Muscle layer of colon (tissue), 2 donors: ENCODE measurements at regions not wholly inside any gene's neighbourhood (a gene's known extent, or its start where the extent isn't known, plus 50 kb on each side); places are given as distances from the start of the nearest gene placed in this dataset.

Experiments used
- H3K27ac ChIP-seq: one replicate; pipeline ENCODE4 v1.7.0; 2013; ENCODE audit warnings: low read depth, mild to moderate bottlenecking, low read length, moderate library complexity
- H3K27me3 ChIP-seq, 2 donors: one replicate each; pipeline ENCODE4 v1.7.0; 2013; ENCODE audit warnings: low read length in 2 of 2, mild to moderate bottlenecking in 2 of 2; ENCODE audit not compliant: insufficient read depth in 2 of 2, control insufficient read depth in 1 of 2
- H3K36me3 ChIP-seq: one replicate; pipeline ENCODE4 v1.7.0; 2013; ENCODE audit warnings: mild to moderate bottlenecking, low read length; ENCODE audit not compliant: insufficient read depth
- H3K4me1 ChIP-seq: one replicate; pipeline ENCODE4 v1.7.0; 2013; ENCODE audit warnings: mild to moderate bottlenecking, low read length; ENCODE audit not compliant: insufficient read depth
- H3K4me3 ChIP-seq, 2 donors: one replicate each; pipeline ENCODE4 v1.7.0; 2013; ENCODE audit warnings: low read length in 2 of 2, low read depth in 1 of 2, mild to moderate bottlenecking in 1 of 2, moderate library complexity in 1 of 2
- H3K9ac ChIP-seq: one replicate; pipeline ENCODE4 v1.7.0; 2013; ENCODE audit warnings: low read length
- H3K9me3 ChIP-seq: one replicate; pipeline ENCODE4 v1.7.0; 2013; ENCODE audit warnings: mild to moderate bottlenecking, low read length
- donor health status: abdominal sarcoma.
- donor health status: Adenocarcinoma of cecum.

DNA sequence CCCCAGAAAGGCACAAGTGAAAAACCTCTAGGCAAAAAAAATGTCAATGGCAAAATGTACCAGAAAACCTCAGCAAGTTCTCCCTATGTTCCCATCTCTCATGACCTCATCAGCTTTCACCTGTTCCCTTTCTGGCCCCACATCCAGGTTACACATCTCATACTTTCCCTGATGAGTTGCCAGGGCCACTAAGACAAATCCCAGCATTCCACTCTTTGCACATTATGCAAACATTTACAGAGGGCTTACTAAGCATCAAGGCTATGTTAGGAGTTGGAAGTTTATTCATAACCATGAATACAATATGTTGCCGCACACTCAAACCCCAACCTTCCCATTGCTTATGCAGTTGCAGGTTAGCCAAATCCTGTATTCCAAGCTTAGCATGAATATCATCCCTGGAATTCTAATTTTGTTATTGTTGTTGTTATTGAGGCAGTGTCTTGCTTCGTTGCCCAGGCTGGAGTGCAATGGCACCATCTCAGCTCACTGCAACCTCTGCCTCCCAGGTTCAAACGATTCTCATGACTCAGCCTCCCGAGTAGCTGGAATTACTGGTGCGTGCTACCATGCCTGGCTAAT, 129.3 kb upstream of the UBE2E2 start:
- H3K4me1 ChIP-seq: peaks cover 9% of the 10 kb centered on the region
- no peaks in the 10 kb centered on the region for H3K36me3 ChIP-seq
- H3K4me3 ChIP-seq: no peak overlapping the region
- no peaks in the 10 kb centered on the region for H3K27me3 ChIP-seq
- no peaks in the 10 kb centered on the region for H3K9me3 ChIP-seq
- no peak overlapping the region for H3K9ac ChIP-seq
- no peak overlapping the region for H3K27ac ChIP-seq

DNA sequence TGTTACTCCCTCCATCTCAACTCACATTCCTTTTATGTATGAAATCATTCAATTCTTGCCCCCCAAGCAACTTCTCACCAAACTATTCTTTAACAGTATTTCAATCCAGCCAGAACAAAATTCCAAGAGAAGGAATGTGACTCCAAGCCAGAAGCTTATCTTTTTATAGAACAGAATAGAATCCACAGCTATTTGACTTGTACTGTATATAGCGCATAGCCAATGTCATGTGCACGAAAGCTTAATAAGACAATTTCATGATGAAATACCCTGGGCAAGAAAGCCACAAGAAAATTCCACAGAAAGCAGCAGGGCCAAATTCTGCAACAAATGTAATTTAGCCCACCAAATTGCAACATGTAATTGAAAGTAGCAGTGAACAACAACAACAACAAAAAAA, 127.6 kb upstream of the UBE2E2 start:
- Histone ChIP-seq H3K9ac (no peak overlapping the region), H3K27ac (no peak overlapping the region), H3K27me3 (no peaks in the 10 kb centered on the region), H3K36me3 (no peaks in the 10 kb centered on the region), H3K4me1 (peaks cover 15% of the 10 kb centered on the region), H3K9me3 (no peaks in the 10 kb centered on the region), H3K4me3 (no peak overlapping the region)

DNA sequence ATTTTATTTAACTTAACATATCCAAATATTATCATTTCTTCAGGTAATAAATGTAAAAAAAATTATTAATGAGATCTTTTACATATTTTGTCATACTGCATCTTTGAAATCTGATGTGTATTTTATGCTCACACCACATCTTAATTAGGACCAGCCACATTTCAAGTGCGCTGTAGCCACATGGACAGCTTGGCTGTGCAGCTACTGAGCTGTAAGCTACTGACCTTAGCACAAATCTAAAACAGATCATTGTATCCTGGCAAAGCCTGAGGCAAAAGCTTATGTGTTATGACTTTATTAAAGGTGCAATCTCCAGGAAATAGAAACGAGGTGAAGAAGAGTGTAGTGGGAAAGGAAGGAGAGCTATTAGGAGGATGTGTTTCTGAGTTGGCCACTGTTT, 126.7 kb upstream of the UBE2E2 start:
- no peaks in the 10 kb centered on the region for H3K27me3 ChIP-seq
- no peak overlapping the region for H3K27ac ChIP-seq
- peaks cover 15% of the 10 kb centered on the region for H3K4me1 ChIP-seq
- no peaks in the 10 kb centered on the region for H3K9me3 ChIP-seq
- H3K9ac ChIP-seq: no peak overlapping the region
- H3K4me3 ChIP-seq: no peak overlapping the region
- no peaks in the 10 kb centered on the region for H3K36me3 ChIP-seq

DNA sequence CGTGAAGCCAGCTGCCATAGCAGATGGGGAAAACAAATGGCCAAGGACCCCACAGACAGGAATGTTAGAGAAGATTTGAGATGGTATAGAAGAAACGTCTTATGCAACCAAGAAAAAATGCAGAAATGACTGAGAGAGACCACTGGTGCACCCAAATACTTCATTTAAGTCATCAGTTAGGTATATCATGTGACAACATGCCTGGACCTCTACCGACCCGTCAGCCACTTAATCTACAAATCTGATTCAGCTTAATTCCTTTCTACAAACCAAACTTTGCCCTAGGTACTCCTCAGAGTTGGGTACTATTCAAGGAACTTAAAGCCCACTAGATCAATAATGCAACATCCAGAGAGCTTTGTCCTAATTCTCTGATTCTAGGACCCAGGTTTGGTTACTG, 126.0 kb upstream of the UBE2E2 start:
- Histone ChIP-seq H3K36me3 (no peaks in the 10 kb centered on the region), H3K27me3 (no peaks in the 10 kb centered on the region), H3K4me3 (no peak overlapping the region), H3K9me3 (no peaks in the 10 kb centered on the region), H3K9ac (no peak overlapping the region), H3K4me1 (peaks cover 15% of the 10 kb centered on the region), H3K27ac (no peak overlapping the region)

DNA sequence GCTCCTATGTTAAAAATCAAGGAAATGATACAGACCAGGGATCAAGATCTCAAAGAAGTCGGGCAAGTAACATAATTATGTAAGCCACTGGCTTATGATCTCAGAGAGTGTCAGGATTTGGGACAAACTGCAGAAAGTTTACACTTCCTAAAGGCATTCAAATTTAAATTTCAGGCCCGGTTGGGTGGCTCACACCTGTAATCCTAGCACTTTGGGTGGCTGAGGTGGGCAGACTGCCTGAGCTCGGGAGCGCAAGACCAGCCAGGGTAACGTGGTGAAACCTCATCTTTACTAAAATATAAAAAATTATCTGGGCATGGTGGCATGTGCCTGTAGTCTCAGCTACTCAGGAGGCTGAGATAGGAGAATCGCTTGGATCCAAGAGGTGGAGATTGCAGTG, 124.4 kb upstream of the UBE2E2 start:
- peaks cover 15% of the 10 kb centered on the region for H3K4me1 ChIP-seq
- H3K9me3 ChIP-seq: no peaks in the 10 kb centered on the region
- H3K36me3 ChIP-seq: no peaks in the 10 kb centered on the region
- no peaks in the 10 kb centered on the region for H3K27me3 ChIP-seq
- H3K4me3 ChIP-seq: no peak overlapping the region
- no peak overlapping the region for H3K9ac ChIP-seq
- no peak overlapping the region for H3K27ac ChIP-seq

DNA sequence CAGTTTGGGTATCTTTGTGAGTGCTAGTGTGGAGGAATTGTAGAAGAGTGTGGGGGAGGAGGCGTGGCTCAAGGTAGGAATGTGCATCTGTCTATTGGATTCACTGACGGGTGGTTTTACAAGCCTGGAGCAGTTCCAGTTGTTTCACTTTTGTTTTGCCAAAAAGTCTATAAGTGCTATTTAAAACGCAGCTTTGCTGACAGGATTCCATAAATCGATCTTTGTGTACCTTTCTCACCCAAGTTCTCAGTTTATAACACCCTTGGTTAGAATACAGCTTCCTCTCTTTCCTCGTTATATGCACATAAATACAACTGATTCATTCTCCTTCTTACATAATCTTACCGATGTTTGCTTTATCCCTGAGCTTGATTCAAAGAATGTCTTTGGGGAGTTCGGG, 123.2 kb upstream of the UBE2E2 start:
- Histone ChIP-seq H3K27ac (no peak overlapping the region), H3K27me3 (no peaks in the 10 kb centered on the region), H3K4me3 (peak overlapping the region in 1 of 2 donors; percentile 3), H3K36me3 (no peaks in the 10 kb centered on the region), H3K4me1 (peaks cover 15% of the 10 kb centered on the region), H3K9me3 (no peaks in the 10 kb centered on the region), H3K9ac (no peak overlapping the region)

DNA sequence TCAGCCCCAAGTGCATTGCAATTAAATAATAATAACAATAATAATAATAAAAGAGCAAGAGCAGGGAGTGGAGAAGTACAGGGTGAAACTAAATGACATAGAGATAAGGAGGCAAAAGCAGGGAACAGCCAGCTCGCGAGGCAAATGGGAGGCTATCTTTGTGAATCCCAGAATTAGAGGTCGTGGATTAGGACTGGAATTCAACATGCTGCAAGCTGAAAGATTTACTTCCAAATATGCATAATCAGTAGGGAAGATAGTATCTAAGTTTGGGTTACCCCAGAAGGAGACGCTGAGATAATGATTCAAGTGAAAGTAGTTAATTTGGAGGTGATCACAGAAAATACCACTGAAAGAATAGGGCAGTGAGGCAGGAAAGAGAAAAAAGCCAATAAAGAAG, 119.4 kb upstream of the UBE2E2 start:
- H3K27ac ChIP-seq: no peak overlapping the region
- no peak overlapping the region for H3K4me3 ChIP-seq
- H3K4me1 ChIP-seq: peaks cover 5% of the 10 kb centered on the region
- no peaks in the 10 kb centered on the region for H3K27me3 ChIP-seq
- no peak overlapping the region for H3K9ac ChIP-seq
- H3K36me3 ChIP-seq: no peaks in the 10 kb centered on the region
- H3K9me3 ChIP-seq: no peaks in the 10 kb centered on the region

DNA sequence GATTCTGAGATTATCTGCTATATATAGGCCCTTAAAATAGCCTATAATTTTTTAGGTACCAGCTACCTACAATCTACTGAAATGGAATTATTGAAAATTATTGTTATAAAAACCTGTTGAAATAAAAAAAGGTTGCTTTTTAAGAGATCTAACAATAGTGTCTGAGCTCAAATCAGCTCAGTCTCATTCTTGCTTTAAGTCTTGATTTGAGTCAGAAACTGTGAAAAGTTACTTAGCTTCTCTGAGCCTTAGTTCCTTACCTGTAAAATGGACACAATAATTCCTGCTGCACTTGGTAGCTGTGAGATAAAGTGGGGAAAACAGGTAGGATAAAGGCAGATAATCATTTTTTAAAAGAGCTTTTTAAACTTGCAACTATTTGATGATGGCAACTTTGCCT, 118.8 kb upstream of the UBE2E2 start:
- Histone ChIP-seq H3K36me3 (no peaks in the 10 kb centered on the region), H3K27ac (no peak overlapping the region), H3K4me3 (no peak overlapping the region), H3K9ac (no peak overlapping the region), H3K27me3 (no peaks in the 10 kb centered on the region), H3K4me1 (peaks cover 5% of the 10 kb centered on the region), H3K9me3 (no peaks in the 10 kb centered on the region)

DNA sequence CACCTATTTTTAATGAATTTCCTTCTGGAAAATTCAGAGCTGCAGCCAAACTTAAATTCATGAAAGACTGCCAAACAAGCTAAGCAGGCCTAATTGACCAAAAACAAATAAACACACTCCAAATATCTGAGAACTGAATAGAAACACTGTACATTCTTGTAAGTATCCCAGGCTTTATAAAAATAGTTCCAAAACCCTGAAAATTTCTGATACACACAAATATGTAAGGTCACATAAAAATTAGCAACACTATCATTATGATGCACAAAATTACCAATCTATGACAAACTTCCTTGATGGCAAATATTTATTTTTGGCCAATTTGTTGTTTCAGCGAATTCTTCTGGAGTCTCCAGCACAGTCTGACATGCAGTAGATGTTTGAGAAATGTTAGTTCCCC, 117.9 kb upstream of the UBE2E2 start:
- Histone ChIP-seq H3K36me3 (no peaks in the 10 kb centered on the region), H3K9ac (no peak overlapping the region), H3K9me3 (no peaks in the 10 kb centered on the region), H3K4me3 (no peak overlapping the region), H3K27me3 (no peaks in the 10 kb centered on the region), H3K4me1 (peaks cover 2% of the 10 kb centered on the region), H3K27ac (no peak overlapping the region)

DNA sequence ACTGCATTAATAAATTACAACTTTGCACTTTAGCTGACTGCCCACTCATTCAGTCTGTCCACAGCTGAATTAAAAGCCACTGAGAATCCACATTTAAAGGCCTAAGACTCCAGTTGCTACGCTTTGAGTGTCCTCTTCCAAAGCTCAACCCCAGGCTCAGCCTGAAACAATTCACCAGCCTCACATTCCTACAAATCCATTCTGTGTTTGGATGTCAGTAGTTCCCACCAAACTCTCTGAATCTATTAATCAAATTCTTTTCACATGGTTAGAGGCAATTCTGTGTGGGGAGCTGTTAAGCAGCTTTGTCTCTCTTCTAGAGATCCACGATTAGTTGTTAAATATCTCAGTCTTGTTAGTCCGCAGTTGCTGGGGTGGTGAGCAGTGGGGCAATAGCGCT, 116.8 kb upstream of the UBE2E2 start:
- H3K9me3 ChIP-seq: no peaks in the 10 kb centered on the region
- no peak overlapping the region for H3K9ac ChIP-seq
- no peaks in the 10 kb centered on the region for H3K4me1 ChIP-seq
- H3K27me3 ChIP-seq: no peaks in the 10 kb centered on the region
- no peak overlapping the region for H3K27ac ChIP-seq
- H3K4me3 ChIP-seq: no peak overlapping the region
- H3K36me3 ChIP-seq: no peaks in the 10 kb centered on the region

DNA sequence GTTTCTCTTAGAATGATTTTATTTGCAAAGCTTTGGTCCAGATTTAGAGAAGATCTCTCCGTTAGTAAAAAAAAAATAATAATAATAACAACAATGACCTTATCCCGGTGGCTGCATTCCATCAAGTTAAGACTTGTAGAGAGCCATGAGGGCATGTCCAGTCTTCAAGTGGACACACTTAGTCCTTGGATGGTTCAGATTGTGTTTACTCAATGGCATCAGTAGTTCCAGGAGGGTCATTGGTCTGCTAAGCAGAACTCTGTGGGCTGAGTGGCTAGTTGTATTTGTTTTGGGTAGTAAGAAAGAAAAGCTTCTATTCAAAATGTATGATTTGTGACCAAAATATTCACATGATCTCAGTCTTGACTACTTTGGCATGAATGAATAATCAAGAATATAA, 116.3 kb upstream of the UBE2E2 start:
- H3K36me3 ChIP-seq: no peaks in the 10 kb centered on the region
- H3K4me3 ChIP-seq: no peak overlapping the region
- no peaks in the 10 kb centered on the region for H3K4me1 ChIP-seq
- H3K9me3 ChIP-seq: no peaks in the 10 kb centered on the region
- H3K9ac ChIP-seq: no peak overlapping the region
- H3K27ac ChIP-seq: no peak overlapping the region
- H3K27me3 ChIP-seq: no peaks in the 10 kb centered on the region

DNA sequence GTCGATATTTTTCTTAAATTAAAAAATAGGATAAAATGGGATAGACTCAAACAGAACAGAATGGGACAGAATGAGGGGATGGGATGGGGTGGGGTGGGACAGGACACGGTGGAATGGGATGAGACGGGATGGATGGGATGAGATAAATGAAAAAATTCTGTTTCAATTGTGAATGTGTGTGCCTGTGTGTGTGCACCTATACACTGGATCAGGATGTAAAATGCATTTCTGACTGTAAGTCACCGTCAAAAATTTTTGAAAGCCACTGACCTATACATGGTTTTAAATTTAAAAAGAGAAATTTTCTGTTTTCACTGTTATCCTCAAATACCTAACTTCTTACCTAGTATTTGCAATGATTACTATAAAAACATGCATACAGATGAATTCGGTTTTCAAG, 108.7 kb upstream of the UBE2E2 start:
- H3K27ac ChIP-seq: no peak overlapping the region
- H3K36me3 ChIP-seq: no peaks in the 10 kb centered on the region
- H3K4me3 ChIP-seq: no peak overlapping the region
- H3K27me3 ChIP-seq: no peaks in the 10 kb centered on the region
- H3K9me3 ChIP-seq: no peaks in the 10 kb centered on the region
- H3K4me1 ChIP-seq: no peaks in the 10 kb centered on the region
- no peak overlapping the region for H3K9ac ChIP-seq
